ENCODE measurements at regions not wholly inside any gene's neighbourhood (a gene's known extent, or its start where the extent isn't known, plus 50 kb on each side); places are given as distances from the start of the nearest gene placed in this dataset.
"Not testable (repeated sequence)": the region's sequence is repeated elsewhere in the genome, so short reads cannot be mapped to it uniquely, and the experiment has no call there.

DNA sequence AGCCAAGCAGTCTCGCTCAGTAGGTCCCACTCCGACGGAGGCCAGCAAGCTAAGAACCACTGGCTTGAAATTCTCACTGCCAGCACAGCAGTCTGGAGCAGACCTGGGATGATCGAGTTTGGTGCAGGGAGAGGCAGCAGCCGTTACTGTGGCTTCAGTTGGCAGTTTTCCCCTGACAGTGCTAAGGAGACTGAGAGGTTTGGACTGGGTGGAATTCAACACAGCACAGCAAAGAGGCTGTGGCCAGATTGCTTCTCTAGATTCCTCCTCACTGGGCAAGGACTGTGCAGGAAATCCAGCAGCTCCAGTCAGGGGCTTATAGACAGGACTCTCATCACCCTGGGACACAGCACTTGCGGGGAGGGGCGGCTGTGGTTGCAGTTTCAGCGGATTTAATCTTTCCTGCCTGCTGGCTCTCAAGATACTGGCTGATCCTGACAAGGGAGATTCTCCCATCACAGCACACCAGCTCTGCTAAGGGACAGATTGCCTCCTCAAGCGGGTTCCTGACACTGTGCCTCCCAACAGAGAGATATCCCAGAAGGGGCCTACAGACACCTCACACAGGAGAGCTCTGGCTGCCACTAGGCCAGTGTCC lies 122.1 kb downstream of the YIPF5 start:
- no peaks in the 10 kb centered on the region for H3K4me1 ChIP-seq

DNA sequence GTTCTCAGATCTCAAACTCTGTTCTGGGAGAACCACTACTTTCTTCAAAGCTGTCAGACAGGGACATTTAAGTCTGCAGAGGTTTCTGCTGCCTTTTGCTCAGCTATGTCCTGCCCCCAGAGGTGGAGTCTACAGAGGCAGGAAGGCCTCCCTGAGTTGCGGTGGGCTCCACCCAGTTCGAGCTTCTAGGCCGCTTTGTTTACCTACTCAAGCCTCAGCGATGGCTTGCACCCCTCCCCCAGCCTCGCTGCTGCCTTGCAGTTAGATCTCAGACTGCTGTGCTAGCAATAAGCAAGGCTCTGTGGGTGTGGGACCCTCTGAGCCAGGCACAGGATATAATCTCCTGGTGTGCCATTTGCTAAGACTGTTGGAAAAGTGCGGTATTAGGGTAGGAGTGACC lies 115.1 kb downstream of the YIPF5 start:
- not testable (repeated sequence) for H3K27ac ChIP-seq, H3K27me3 ChIP-seq, H3K4me1 ChIP-seq, H3K36me3 ChIP-seq, H4K20me1 ChIP-seq, H3K9ac ChIP-seq, H3K4me3 ChIP-seq, H3K4me2 ChIP-seq
- peaks cover 5 to 20% (median 11%) of the 10 kb centered on the region in 11 experiments; a peak in 20 of 22 replicates for H3K9me3 ChIP-seq (replicated peaks in 1 of 11)

More for the DNA sequence above, 122.1 kb downstream of the YIPF5 start:
- H3K9me3 ChIP-seq (replicated peaks in 1 of 11), result no peaks in the 10 kb centered on the region
- no peak overlapping the region for H3K27ac ChIP-seq
- H3K36me3 ChIP-seq, result no peaks in the 10 kb centered on the region
- no peak overlapping the region for H3K9ac ChIP-seq
- H3K27me3 ChIP-seq, result no peaks in the 10 kb centered on the region
- no peaks in the 10 kb centered on the region for H4K20me1 ChIP-seq
- no peak overlapping the region for H3K4me3 ChIP-seq
- no peak overlapping the region for H3K4me2 ChIP-seq
- no peak for TF ChIP-seq Cebpa-rat (IDR thresholded peaks at IDR 0.05)

DNA sequence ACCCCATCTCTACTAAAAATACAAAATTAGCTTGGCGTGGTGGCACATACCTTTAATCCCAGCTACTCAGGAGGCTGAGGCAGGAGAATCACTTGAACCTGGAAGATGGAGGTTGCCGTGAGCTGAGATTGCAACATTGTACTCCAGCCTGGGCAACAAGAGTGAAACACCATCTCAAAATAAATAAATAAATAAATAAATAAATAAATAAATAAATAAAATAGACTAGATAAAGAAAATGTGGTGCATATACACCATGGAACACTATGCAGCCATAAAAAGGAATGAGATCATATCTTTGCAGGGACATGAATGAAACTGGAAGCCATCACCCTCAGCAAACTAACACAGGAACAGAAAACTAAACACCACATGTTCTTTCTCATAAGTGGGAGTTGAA lies 110.4 kb downstream of the YIPF5 start:
- H3K27ac ChIP-seq, H3K9ac ChIP-seq, H3K4me2 ChIP-seq, H4K20me1 ChIP-seq, H3K27me3 ChIP-seq, H3K36me3 ChIP-seq, H3K4me3 ChIP-seq, H3K4me1 ChIP-seq: not testable (repeated sequence)
- H3K9me3 ChIP-seq (replicated peaks in 1 of 11), result peaks cover 9 to 22% (median 15%) of the 10 kb centered on the region in 11 experiments; a peak in 20 of 22 replicates

DNA sequence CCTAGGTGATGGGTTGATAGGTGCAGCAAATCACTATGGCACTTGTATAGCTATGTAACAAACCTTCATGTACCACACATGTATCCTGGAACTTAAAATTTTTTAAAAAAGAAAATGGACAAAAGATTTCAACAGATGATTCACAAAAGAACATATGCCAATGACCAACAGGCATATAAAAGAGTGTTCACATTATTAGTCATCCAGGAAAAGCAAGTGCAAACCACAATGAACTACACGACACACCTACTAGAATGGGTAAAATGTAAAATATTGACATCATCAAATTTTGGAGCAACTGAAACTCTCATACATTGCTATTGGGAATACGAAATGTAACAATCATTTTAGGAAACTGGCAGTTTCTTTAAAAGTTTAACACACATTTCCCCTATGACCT lies 109.9 kb downstream of the YIPF5 start:
- no peaks in the 10 kb centered on the region for H3K36me3 ChIP-seq
- H3K4me1 ChIP-seq, result no peaks in the 10 kb centered on the region

DNA sequence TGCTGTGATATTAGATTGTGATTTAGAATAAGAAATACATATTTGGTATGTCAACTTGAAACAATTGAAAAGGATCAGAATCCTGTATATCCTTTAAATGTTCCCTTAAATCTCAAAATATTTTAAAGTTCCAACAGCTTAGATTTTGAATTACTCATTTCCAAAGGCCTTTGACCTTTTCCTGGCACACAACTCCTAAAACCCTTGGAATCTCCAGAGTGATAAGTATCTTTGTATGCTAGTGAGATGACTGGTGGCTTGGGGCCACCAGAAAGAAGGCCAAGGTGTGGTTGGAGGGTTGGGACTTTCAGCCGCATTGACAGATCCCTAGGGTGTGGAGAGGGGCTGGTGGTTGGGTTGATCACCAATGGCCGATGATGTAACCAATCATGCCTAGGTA lies 104.7 kb downstream of the YIPF5 start:
- Histone ChIP-seq H3K4me1 (no peaks in the 10 kb centered on the region), H3K4me3 (no peak overlapping the region), H3K27ac (no peak overlapping the region), H4K20me1 (no peaks in the 10 kb centered on the region), H3K9ac (no peak overlapping the region), H3K36me3 (no peaks in the 10 kb centered on the region), H3K27me3 (no peaks in the 10 kb centered on the region), H3K9me3 (replicated peaks in 1 of 11) (peaks cover under 1 to 5% (median under 1%) of the 10 kb centered on the region in 11 experiments; a peak in 15 of 22 replicates), H3K4me2 (no peak overlapping the region)
- TF ChIP-seq Cebpa-rat (IDR thresholded peaks at IDR 0.05), result no peak

More for the DNA sequence above, 109.9 kb downstream of the YIPF5 start:
- Histone ChIP-seq H3K9ac (no peak overlapping the region), H3K27ac (no peak overlapping the region), H3K4me2 (no peak overlapping the region), H3K9me3 (replicated peaks in 1 of 11) (peaks cover 8 to 17% (median 14%) of the 10 kb centered on the region in 11 experiments; a peak in 20 of 22 replicates), H3K27me3 (no peaks in the 10 kb centered on the region), H3K4me3 (no peak overlapping the region), H4K20me1 (no peaks in the 10 kb centered on the region)
- TF ChIP-seq Cebpa-rat (IDR thresholded peaks at IDR 0.05), result no peak

DNA sequence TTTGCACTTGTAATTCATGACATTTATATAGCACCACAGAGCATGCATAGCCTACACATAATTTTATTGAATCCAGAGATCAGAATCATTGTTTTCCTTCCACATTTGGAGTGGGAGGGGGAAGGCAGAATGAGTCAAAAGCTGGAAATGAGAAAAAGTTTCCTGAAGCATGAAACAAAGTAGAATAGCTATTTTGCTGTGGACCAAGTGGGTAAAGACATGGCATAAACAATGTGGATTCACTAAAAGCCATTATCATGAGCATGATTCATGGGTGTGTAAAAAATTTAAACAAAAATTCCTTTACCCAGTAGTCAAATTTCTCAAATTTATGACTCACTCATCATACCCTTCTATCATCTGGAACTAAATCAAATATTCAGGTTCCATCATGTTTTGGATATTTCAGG lies 97.9 kb downstream of the YIPF5 start:
- H3K27ac ChIP-seq, result no peak overlapping the region
- H4K20me1 ChIP-seq, result no peaks in the 10 kb centered on the region
- H3K36me3 ChIP-seq, result no peaks in the 10 kb centered on the region
- H3K27me3 ChIP-seq, result no peaks in the 10 kb centered on the region
- H3K4me3 ChIP-seq, result no peak overlapping the region
- H3K9me3 ChIP-seq (replicated peaks in 1 of 11), result peaks cover 5 to 20% (median 14%) of the 10 kb centered on the region in 11 experiments; a peak in 17 of 22 replicates
- no peak overlapping the region for H3K4me2 ChIP-seq
- H3K9ac ChIP-seq, result no peak overlapping the region
- TF ChIP-seq Cebpa-rat (IDR thresholded peaks at IDR 0.05), result no peak
- H3K4me1 ChIP-seq, result no peaks in the 10 kb centered on the region

DNA sequence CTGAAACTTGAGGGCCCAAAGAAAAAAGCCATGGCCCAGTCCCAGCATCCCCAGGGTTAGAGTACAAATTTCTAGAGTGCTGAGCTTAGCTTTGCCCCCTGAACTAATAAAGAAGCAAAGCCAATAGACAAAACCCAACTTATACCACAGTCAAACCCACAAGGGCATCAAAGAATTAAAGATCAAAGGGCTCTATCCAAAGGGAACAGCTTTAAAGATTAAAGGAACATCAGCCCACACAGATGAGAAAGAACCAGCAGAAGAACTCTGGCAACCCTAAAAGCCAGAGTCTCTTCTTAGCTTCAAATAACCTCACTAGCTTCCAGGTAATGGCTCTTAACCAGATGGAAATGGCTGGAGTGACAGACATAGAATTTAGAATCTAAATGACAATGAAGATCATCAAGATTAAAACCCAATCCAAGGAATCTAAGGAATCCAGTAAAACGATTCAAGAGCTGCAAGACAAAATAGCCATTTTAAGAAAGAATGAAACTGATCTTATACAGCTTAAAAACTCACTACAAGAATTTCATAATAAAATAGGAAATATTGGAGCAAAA lies 93.9 kb downstream of the YIPF5 start:
- Histone ChIP-seq H4K20me1 (no peaks in the 10 kb centered on the region), H3K36me3 (no peaks in the 10 kb centered on the region), H3K9me3 (replicated peaks in 1 of 11) (peaks cover 28 to 48% (median 37%) of the 10 kb centered on the region in 11 experiments), H3K9ac (no peak overlapping the region), H3K27ac (no peak overlapping the region), H3K4me1 (no peaks in the 10 kb centered on the region), H3K27me3 (no peaks in the 10 kb centered on the region), H3K4me2 (no peak overlapping the region), H3K4me3 (no peak overlapping the region)
- TF ChIP-seq Cebpa-rat (IDR thresholded peaks at IDR 0.05), result no peak

DNA sequence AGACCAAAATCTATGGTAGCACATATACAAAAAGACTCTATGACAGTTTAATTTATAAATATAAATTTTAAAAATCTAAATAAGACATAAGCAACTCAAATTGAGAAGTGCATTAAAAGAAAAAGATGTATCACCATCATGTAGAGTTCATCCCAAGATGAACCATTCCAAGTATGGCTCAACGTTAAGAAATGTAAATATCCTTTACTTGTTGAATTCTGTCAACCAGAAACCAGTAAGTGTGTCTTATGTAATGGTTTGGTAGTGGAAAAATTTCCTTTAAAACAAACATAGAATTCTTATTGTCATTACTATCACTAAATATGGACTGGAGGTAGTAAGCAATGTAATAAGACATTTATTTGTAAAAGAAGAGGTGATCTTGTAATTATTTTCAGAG lies 87.3 kb downstream of the YIPF5 start:
- H3K4me2 ChIP-seq, result no peak overlapping the region
- no peak overlapping the region for H3K27ac ChIP-seq
- H3K27me3 ChIP-seq, result no peaks in the 10 kb centered on the region
- no peaks in the 10 kb centered on the region for H3K4me1 ChIP-seq
- no peak for TF ChIP-seq Cebpa-rat (IDR thresholded peaks at IDR 0.05)
- no peak overlapping the region for H3K9ac ChIP-seq
- no peaks in the 10 kb centered on the region for H3K36me3 ChIP-seq
- H3K4me3 ChIP-seq, result no peak overlapping the region
- H3K9me3 ChIP-seq (replicated peaks in 1 of 11), result peaks cover 22 to 34% (median 26%) of the 10 kb centered on the region in 11 experiments
- no peaks in the 10 kb centered on the region for H4K20me1 ChIP-seq

DNA sequence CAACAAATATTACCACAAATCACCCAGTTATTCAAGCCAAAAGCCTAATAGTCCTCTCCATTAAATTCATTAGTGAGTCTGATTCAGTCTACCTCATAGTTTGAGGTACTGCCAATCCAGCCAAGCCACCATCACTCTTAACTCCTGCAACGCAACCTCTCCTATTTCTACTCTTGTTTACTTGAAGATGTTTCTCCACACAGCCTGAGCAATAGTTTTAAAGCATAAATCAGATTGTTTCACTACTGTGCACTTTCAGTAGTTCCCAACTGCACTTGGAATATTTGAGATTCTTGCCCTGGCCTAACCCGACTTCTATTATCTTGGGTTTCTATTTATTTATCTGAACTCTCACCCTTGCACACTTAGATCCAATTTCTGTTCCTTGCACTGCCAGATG lies 85.5 kb downstream of the YIPF5 start:
- Histone ChIP-seq H3K27ac (no peak overlapping the region), H3K36me3 (no peaks in the 10 kb centered on the region), H3K4me3 (no peak overlapping the region), H3K4me1 (peaks cover 11 to 15% (median 13%) of the 10 kb centered on the region in 10 experiments; a peak in 18 of 20 replicates), H3K4me2 (no peak overlapping the region), H3K9ac (no peak overlapping the region), H4K20me1 (no peaks in the 10 kb centered on the region), H3K27me3 (no peaks in the 10 kb centered on the region), H3K9me3 (replicated peaks in 1 of 11) (peaks cover 16 to 27% (median 24%) of the 10 kb centered on the region in 11 experiments)
- no peak for TF ChIP-seq Cebpa-rat (IDR thresholded peaks at IDR 0.05)

DNA sequence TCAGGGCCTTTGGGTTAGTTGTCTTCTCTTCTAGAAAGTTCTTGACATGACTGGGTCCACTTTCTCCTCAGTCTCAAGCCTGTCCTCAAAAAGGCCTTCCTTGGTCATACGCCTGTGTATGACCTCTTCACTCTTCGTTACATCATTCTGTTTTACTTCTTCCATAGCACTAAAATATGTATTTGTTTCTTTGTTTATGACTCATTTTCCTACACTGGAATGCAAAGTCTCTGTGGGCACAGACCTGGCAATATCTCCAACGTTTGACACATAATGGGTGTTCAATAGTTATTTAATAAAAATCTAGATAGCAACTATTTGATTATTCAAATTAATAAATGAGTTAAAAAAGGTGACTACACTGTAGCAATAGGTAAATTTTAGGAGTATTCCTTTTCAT lies 85.1 kb downstream of the YIPF5 start:
- Histone ChIP-seq H3K36me3 (no peaks in the 10 kb centered on the region), H3K4me3 (no peak overlapping the region), H3K9ac (no peak overlapping the region), H3K27ac (no peak overlapping the region), H3K4me1 (peaks cover 12 to 17% (median 14%) of the 10 kb centered on the region in 10 experiments; a peak in 18 of 20 replicates), H3K9me3 (replicated peaks in 1 of 11) (peaks cover 14 to 24% (median 22%) of the 10 kb centered on the region in 11 experiments), H3K4me2 (no peak overlapping the region), H4K20me1 (no peaks in the 10 kb centered on the region), H3K27me3 (no peaks in the 10 kb centered on the region)
- no peak for TF ChIP-seq Cebpa-rat (IDR thresholded peaks at IDR 0.05)
